ENCODE measurements at regions not wholly inside any gene's neighbourhood (a gene's known extent, or its start where the extent isn't known, plus 50 kb on each side); places are given as distances from the start of the nearest gene placed in this dataset.

DNA sequence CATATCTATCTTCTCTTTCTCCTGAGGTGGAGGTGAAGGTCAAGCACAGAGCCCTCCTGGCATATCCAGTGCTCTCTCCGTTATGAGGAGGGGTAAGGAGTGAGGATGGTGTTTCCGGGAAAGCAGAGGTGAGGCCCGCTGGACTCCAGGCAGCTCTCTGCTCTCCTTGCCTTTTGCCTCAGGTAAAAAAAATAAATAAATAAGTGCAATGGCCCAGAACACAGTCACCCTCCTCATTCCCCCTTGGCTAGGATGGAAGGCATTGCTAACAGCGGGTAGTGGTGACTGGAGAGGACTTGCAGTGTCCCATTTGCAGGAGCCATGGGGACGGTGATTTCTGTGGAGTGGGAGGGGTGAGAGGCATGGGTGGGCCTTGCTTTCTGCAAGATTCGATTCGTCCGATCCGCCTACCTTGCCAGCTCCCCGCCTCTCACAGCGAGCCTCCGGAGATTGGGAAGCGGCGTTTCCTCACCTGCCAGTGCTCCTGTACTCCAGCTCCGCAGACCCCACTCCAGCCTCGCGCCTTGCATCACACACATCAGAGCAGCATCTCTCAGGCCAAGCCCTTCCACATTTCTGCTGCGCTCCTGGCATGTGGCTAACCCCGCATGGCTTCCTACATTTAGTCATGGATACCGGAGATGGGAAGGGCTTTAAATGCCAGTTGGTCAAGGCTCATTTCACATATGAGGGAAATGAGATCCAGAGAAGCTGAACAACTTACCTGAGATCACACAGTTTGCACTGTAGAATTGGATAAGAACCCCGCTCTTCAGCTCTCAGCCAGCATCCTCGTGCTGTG, 155.2 kb downstream of the VAPA start:
- no peak for TF ChIP-seq RAD21 (IDR thresholded peaks at IDR 0.05; ENCODE audit: low read depth)
- TF ChIP-seq ZBTB7A (IDR thresholded peaks at IDR 0.05; ENCODE audit: low read depth), result no peak
- TF ChIP-seq NFIC (IDR thresholded peaks at IDR 0.05), result no peak
- TF ChIP-seq EGR1 (IDR thresholded peaks at IDR 0.05), result no peak
- no peak for TF ChIP-seq EP300 (IDR thresholded peaks at IDR 0.05; ENCODE audit: borderline replicate concordance)
- TF ChIP-seq, protein P1, sequence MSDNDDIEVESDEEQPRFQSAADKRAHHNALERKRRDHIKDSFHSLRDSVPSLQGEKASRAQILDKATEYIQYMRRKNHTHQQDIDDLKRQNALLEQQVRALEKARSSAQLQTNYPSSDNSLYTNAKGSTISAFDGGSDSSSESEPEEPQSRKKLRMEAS (IDR thresholded peaks at IDR 0.05), result no peak
- TF ChIP-seq TEAD4 (IDR thresholded peaks at IDR 0.05), result no peak
- TF ChIP-seq TCF12 (IDR thresholded peaks at IDR 0.05; ENCODE audit: low read depth), result no peak
- no peak for TF ChIP-seq REST (IDR thresholded peaks at IDR 0.05; ENCODE audit: low read depth)
- TF ChIP-seq CEBPB (IDR thresholded peaks at IDR 0.05), result no peak
- TF ChIP-seq FOXM1 (IDR thresholded peaks at IDR 0.05; ENCODE audit: borderline replicate concordance, low read depth), result no peak

GRCh38 chr18:10070561-10071000, 156.8 kb downstream of the VAPA start:
- TF ChIP-seq YY1 (IDR thresholded peaks at IDR 0.05; ENCODE audit: low read depth) (no peak), REST (IDR thresholded peaks at IDR 0.05; ENCODE audit: low read depth) (no peak), CEBPB (IDR thresholded peaks at IDR 0.05) (no peak), NFIC (IDR thresholded peaks at IDR 0.05) (no peak), EGR1 (IDR thresholded peaks at IDR 0.05) (no peak), RAD21 (IDR thresholded peaks at IDR 0.05; ENCODE audit: low read depth) (no peak), TEAD4 (IDR thresholded peaks at IDR 0.05) (no peak), FOXM1 (IDR thresholded peaks at IDR 0.05; ENCODE audit: borderline replicate concordance, low read depth) (no peak), CREB1 (IDR thresholded peaks at IDR 0.05; ENCODE audit: low read depth) (no peak), EP300 (IDR thresholded peaks at IDR 0.05; ENCODE audit: borderline replicate concordance) (no peak), ZBTB7A (IDR thresholded peaks at IDR 0.05; ENCODE audit: low read depth) (no peak), TAF1 (IDR thresholded peaks at IDR 0.05; ENCODE audit: low read depth) (no peak), TCF12 (IDR thresholded peaks at IDR 0.05; ENCODE audit: low read depth) (no peak)
- TF ChIP-seq, protein P1 (IDR thresholded peaks at IDR 0.05), result no peak
- TF ChIP-seq, protein P2, sequence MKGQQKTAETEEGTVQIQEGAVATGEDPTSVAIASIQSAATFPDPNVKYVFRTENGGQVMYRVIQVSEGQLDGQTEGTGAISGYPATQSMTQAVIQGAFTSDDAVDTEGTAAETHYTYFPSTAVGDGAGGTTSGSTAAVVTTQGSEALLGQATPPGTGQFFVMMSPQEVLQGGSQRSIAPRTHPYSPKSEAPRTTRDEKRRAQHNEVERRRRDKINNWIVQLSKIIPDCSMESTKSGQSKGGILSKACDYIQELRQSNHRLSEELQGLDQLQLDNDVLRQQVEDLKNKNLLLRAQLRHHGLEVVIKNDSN (IDR thresholded peaks at IDR 0.05), result no peak

GRCh38 chr18:10072671-10073175, 158.9 kb downstream of the VAPA start:
- no peak for TF ChIP-seq EP300 (IDR thresholded peaks at IDR 0.05; ENCODE audit: borderline replicate concordance)
- TF ChIP-seq, protein P2 (IDR thresholded peaks at IDR 0.05), result no peak
- no peak for TF ChIP-seq YY1 (IDR thresholded peaks at IDR 0.05; ENCODE audit: low read depth)
- no peak for TF ChIP-seq NFIC (IDR thresholded peaks at IDR 0.05)
- no peak for TF ChIP-seq TAF1 (IDR thresholded peaks at IDR 0.05; ENCODE audit: low read depth)
- TF ChIP-seq TCF12 (IDR thresholded peaks at IDR 0.05; ENCODE audit: low read depth), result no peak
- TF ChIP-seq CREB1 (IDR thresholded peaks at IDR 0.05; ENCODE audit: low read depth), result no peak
- TF ChIP-seq EGR1 (IDR thresholded peaks at IDR 0.05), result no peak
- TF ChIP-seq, protein P1 (IDR thresholded peaks at IDR 0.05), result no peak
- no peak for TF ChIP-seq REST (IDR thresholded peaks at IDR 0.05; ENCODE audit: low read depth)
- TF ChIP-seq ZBTB7A (IDR thresholded peaks at IDR 0.05; ENCODE audit: low read depth), result no peak
- TF ChIP-seq TEAD4 (IDR thresholded peaks at IDR 0.05), result no peak
- TF ChIP-seq FOXM1 (IDR thresholded peaks at IDR 0.05; ENCODE audit: borderline replicate concordance, low read depth), result no peak

All from Ishikawa (cell line).